NCI-H2171 (cell line): ENCODE measurements at regions not wholly inside any gene's neighbourhood (a gene's known extent, or its start where the extent isn't known, plus 50 kb on each side); places are given as distances from the start of the nearest gene placed in this dataset.

Experiments used
- DNase-seq: peaks from one replicate; lab custom pipeline; 2025; lab: John Stamatoyannopoulos, UW

DNA sequence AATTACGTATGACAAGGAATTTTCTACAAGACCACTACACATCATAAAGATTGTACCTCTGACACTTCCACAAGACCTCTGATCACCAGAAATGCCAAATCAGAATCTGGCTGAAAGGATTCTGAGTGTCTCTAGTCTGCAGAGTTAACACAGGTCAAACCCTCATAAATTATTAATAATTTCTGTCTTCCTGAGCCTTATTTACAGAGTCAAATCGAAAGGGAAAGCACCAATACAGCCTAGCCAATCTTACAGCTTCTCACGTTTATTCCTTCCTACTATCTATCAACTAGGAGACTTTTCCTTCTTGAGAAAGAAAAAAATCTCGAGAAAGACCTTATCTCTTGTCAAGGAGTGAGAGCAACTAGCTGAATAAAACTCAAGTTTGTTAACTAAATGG is 2151.6 kb downstream of the MRPL39 start:
- no peak for DNase-seq

DNA sequence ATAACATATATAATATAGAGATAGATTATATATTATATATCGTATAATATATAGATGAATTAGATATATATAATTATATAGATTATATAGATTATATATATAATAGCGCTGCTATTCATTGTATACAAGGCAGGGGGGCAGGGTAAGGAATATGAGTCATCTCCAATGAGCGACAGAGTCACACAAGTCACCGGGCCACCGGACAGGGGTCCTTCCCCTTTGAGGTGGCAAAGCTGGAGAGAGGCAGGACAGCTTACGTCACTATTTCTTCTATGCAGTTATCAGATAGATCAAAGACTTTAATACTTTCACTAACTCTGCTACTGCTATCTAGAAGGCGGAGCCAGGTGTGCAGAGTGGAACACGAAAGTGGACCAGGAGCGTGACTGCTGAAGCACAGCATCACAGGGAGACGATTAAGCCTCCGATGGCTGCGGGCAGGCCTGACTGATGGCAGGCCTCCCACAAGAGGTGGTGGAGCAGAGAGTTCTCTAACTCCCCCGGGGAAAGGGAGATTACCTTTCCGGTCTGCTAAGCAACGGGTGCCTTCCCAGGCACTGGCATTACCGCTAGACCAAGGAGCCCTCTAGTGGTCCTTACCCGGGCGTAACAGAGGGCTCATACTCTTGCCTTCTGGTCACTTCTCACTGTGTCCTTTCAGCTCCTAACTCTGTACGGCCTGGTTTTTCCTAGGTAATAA is 2154.7 kb downstream of the MRPL39 start:
- peak; percentile 11 for DNase-seq

DNA sequence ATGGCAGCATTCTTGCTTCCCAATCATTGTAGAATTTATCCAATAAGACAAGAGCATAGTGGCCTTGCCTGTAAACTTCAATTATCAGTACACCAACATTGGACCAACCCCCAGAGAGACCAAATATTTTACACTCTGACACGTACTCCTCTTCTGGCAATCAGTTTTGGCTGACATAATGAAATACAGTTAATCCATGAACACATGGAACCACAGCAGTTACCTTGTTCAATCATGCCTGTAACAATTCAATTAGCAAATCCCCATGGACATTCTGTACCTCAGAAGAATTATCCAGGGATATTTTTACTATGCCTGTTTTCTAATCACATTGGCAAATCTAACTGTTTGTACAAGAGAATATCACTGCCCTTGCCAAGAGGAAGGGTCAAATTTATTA is 2162.0 kb downstream of the MRPL39 start:
- peak; percentile 75 for DNase-seq

DNA sequence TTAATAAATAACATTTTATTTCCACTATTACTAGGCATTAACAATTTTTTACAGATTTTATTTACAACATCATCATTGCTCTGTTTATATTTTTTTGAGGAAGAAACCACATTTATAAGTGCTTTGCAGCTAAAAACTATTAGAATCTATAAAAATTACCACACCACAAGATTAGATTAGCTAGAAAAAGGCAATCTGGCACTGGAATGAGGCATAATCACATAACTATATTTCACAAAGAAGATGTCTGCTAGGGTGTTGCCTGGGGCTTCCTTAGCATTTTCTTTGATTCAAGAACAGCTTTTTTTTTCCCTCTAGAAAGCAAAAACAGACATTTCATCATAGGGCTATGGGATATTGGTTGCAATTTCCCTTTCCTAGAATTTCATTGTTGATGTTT is 2169.2 kb downstream of the MRPL39 start:
- no peak for DNase-seq

DNA sequence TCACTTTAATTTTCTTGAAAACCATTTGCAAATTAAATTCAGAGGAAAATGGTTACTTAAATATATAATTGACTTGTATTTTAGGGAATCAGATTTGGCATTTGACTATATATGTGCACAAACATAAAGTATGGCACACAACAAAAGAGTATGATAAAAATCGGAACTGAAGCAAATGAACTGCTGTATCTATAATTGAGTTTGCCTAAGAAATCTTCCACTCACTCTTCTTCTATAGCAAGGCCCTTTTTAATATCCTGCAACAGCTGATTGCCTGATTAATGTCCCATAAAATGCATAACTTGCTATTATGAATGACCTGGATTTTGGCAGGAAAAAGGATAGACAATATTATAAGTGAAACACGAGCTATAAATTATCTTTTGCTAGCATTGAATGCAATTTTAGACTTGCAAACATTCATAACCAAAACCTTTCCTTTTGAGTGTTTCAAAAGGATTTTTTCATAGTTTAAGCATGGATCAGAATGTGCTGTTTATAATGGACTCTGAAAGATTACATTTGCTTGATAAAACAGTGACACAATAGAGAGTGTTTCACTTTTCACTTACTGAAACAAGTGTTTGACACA is 2204.3 kb downstream of the MRPL39 start:
- no peak for DNase-seq

DNA sequence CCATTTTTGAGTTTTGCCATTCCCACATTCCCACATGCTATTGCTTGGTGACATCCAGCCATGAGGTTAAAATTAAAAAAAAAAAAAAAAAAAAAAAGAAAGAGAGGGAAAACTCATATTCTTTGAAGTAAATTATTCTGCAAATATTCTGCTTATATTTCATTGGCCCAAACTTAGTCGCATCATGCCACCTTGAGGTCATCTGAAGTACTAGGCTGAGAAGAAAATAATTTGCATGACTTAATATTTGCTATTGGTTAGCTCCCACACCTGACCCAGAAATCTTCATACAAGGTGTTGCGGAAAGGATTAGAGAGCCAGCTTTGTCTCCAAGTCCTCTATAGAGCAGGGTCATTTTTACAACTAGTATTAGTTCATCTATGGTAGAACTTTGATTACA is 2206.0 kb downstream of the MRPL39 start:
- DNase-seq, result peak; percentile 4

DNA sequence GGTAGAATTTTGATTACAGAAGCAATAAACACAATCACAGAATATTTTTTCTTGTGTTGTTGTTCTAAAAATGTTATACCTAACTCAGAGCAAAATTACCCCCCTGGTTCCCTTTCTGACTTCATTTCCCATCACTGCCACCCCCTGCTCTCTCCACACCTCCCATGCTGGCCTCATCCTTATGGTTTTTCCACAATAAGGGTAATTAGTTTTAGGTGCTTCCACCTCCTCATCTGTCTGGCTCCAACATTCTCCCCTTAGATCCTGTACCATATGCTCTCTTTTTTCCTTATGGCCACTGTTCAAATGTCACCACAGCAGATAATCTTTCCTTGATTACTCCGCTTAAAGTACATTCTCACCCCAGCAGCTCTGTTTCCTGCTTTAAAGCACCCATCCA is 2208.6 kb downstream of the MRPL39 start:
- peak; percentile 68 for DNase-seq

DNA sequence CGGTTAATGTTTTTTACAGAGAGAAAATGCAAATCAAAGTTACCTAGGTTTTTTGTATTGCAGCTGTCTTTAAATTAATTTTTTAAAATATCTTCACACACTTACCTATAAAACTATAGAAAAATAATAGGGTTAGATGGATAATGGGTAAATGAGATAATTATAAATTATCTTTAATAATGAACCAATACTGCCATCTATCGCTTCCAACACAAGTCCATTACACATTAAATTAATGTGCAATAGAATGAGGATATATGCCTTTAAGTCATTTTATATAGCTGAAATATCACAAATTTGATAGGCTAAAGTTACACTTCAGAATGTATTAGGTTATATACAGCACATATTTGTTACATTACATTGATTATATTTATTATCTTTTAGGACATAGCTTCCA is 2212.8 kb downstream of the MRPL39 start:
- DNase-seq, result no peak

DNA sequence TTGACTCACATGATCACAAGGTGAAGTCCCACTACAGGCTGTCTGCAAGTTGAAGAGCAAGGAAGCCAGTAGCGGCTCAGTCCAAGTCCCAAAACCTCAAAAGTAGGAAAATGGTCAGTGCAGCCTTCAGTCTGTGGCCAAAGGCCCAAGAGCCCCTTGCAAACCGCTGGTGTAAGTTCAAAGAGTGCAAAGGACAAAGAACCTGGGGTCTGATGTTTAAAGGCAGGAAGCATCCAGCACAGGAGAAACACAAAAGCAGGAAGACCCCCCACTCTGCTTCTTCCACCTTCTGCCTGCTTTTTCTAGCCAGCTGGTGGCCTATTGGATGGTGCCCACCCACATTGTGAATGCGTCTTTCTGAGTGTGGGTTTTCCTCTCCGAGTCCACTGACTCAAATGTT is 2222.6 kb downstream of the MRPL39 start:
- no peak for DNase-seq

DNA sequence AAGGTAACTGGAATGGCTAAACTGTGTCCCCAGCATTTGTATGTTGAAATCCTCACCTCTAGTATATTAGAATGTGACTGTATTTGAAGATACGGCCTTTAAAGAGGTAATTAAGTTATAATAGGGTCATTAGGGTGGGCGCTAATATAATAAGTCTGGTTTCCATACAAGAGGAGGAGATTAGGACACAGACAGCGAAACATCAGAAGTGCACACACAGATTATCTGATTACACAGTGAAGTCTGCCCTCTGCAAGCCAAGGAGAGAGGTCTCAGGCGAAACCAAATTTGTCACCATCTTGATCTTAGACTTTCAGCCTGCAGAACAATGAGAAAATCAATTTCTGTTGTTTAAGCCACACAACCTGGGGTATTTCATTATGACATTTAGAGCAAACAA is 2233.1 kb downstream of the MRPL39 start:
- DNase-seq, result no peak

DNA sequence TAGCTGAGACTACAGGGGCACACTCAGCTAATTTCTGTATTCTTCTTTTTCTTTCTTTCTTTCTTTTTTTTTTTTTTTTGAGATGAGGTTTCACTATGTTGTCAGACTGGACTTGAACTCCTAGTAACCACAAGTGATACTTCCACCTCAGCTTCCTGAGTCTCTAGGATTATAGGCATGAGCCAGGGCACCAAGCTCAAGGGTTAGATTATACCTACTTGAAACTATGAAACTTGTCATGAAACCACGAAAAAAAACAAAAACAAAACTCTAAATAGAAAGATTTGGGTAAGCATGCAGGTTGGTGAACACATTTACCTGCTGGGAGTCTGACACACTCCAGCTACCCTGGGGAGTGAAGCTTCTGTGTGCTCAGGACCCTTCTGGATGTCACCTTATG is 2250.4 kb downstream of the MRPL39 start:
- DNase-seq, result no peak

DNA sequence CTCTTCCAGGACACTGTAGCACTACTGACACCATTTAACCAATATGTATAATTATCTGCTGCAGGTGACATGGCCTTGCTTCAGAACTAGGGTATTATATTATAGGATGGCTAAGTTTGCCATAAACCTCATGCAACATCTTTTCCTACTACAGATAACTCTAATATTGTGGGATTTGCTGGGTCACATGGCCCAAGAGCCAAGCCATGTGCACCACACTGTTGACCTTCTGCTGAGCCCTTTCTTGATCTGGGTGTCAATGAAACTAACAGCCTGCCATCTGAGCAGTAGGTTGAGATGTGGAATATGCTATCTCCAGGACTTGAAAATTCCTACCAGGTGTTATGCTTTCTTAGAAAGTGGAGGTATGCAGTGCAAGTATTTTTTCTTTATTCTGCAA is 2291.1 kb downstream of the MRPL39 start:
- DNase-seq, result no peak

DNA sequence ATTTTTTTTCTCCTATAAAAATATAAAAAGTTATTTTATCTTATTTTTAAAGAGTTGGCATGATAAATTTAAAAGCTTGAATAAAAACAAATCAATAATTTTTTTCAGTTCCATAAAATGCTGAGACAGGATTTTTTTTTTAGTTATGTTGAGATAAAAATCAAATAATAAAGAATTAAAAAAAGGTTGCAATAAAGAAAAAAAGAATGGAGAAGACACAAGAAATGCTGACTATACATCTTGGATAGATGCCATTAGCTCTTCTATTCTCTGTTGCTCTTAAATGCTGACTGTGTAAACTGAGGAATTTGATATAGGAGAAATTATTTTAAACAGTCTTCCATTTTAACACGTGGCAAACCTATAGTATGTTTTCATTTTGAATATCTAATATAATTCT is 2298.5 kb downstream of the MRPL39 start:
- no peak for DNase-seq

DNA sequence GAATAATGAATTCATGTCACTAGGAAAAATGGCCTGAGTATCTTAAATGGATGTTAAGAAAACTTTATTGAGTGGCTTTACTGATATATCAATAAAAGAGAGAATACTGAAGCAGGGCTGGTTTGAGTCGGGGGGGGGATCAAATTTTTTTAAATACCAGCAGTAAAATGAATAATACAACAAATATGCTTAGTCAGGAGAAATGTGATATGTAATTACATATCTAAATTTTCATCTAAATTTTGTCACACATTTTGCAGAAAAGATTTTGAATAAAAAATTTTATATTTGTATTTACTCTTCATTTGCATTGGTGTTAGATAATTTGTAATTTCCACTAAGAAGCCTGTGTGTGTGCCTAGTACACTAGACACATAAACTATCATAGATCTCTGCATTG is 2300.2 kb downstream of the MRPL39 start:
- no peak for DNase-seq

DNA sequence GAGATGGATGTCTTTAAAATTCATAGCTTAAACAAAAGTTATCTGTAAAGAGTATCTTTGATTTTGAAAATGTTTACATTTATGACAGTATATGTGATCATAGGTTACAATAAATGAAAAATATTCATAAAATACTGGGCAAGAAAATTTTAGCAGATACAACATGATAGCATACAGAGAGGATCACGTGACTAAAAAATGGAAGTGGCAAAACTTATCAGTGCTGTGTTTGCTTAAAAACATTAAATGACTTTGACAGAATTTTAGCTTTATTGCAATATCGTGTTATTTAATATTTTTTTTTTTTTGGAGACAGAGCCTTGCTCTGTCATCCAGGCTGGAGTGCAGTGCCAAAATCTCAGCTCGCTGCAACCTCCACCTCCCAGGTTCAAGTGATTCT is 2294.1 kb downstream of the NCAM2 start:
- no peak for DNase-seq

DNA sequence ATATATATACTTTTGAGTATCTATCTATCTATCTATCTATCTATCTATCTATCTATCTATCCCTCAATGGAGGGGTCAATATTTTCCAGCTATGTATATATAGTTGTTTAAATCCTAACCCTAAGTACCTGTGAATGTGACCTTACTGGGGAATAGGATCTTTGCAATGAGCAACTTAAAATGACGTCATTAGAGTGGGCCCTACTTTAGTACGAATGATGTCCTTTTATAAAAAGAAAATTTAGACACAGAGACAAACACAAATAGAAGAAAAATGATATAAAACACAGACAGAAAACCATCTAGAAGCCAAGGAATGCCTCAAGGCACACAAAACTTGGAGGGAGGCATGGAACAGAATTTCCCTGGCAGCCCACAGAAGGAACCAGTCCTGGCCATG is 2283.7 kb downstream of the NCAM2 start:
- DNase-seq, result no peak

DNA sequence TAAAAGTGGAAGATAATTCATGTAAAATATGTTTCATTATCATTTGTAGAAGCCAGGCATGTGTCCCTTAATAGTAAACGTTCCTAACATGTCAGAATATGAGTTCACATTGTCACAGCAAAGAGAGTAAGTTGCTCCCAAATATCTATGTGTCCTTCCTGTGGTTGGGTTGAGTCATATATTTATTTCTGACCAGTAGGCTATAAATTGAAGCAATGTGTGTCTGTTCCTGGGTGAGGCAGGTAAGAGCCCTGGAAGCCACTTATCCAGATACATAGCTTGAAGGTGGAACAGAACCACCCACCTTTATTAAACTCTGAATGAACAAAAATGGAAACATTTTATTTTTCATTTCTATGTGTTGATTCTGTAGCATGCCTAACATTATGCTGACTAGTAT is 2251.6 kb downstream of the NCAM2 start:
- DNase-seq, result no peak

DNA sequence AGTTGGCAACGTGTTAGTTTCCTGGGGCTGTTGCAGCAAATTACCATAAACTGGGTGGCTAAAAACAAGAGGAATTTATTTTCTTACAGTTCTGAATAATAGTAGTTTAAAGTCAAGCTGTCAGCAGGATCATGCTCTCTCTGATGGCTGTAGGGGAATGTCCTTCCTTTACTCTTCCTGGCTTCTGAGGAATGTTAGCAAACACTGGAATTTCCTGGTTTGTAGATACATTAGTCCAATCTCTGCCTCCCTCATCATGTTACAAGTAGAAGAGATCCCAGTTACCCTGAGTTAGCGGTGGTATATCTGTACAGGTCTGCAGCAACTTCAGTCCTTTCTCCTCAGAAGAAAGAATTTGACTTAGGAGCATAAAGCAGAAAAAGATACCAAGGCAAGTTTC is 2249.1 kb downstream of the NCAM2 start:
- no peak for DNase-seq

DNA sequence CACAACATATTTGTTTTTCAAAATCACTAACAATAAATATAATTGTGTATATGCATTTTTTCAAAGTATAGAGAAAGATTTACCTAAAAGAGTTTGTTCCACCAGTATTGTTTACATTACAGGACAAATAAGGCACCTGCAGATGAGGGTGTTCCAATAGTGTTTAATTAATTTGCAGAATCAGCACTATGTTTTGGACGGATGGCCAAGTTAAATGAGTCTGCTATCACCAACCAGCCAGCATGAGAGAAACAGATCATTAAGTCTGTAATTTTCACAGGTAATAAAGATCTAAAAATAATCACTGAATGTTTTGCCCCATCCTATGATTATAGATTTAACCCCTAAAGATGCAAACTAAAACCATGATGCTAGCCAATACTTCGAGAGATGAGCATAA is 2247.0 kb downstream of the NCAM2 start:
- no peak for DNase-seq

DNA sequence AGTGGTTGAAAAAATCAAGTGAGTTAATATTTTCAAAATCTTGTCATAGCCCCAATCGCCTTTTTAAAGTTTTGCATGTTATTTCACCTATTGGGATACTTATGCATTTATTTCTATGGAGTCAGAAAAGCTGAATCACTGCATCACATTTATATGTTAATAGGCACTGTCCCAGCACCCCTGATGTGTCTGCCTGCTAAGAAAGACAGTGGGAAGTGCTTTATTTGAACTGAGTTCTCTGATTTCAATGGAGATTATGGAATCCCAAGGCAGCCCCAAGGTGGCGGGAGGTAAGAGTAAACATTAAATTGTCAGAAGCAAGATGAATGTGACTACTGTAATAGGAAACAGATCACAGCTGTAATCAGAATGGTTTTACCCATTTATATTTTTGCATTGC is 2225.7 kb downstream of the NCAM2 start:
- DNase-seq, result no peak

DNA sequence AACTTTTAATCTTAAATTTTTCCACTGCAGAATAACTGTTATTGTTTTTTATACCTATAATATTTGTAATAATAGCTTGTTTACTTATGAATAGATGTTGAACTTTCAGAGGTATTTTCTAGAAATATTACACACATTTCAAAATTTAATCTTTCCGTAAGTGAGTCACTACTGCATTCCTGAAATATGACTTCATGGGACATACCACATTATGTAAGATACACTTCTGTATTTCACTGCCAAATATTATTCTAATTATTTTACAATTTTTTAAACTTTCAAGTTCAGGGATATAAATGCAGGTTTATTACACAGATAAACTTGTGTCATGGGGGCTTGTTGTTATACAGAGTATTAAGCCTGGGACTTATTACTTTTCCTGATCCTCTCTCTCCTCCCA is 2220.5 kb downstream of the NCAM2 start:
- DNase-seq, result no peak

DNA sequence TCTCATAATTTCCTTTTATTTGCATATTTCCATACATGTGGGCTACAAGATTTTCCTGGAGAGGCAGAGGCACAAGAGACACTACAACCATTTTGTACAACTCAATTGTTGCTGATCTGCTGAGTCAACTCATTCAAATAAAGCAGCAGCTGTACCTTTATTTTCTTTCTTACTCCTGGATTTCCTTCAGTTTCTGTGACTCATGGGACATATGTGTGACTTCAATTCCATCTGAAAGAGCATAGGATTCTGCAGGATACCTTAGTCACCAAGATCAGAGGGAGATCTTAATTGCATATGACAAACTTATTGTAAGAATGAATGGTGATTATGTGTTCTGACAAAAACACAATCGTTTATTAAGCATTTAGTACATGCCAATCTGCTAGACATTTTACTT is 2219.4 kb downstream of the NCAM2 start:
- no peak for DNase-seq

DNA sequence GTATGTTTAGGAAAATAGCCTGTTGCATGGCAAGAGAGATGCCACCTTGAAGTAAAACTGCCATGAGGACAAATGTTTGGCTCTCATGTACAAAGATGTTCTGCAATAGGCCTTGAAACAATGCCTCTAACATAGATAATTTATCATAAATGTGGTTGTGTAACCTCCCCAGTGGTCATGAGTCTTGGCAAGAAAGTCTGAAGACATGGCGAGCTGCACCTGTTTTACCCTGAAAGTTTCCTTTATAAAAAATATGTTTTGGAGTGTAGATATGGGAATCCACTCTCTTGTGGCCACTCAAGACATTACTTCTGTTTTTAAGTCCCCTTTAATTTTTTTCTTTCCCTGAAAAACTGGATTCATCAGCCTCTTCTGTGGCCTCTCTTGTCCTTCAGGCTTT is 2217.1 kb downstream of the NCAM2 start:
- DNase-seq, result no peak
